Neutrophil (primary cell): ENCODE measurements at regions not wholly inside any gene's neighbourhood (a gene's known extent, or its start where the extent isn't known, plus 50 kb on each side); places are given as distances from the start of the nearest gene placed in this dataset.
A peak's percentile ranks its signal among the peaks of the same experiment; 100 is the strongest.

Source experiments
- H3K27ac ChIP-seq: fragments of 200-600 bp; sonication (generic); 2 replicates; pipeline ENCODE4 v1.5.1; 2016; ENCODE audit warnings: mild to moderate bottlenecking, moderate library complexity
- H3K27me3 ChIP-seq: fragments of 200-600 bp; sonication (generic); 2 replicates; pipeline ENCODE4 v1.6.0; 2016; ENCODE audit warnings: mild to moderate bottlenecking
- H3K36me3 ChIP-seq: fragments of 200-600 bp; sonication (generic); 2 replicates; pipeline ENCODE4 v1.5.1; 2017
- H3K4me1 ChIP-seq, 2 experiments: fragments of 200-600 bp in 1 of 2; sonication (generic) in 1 of 2; 1 replicate in 1 of 2; 2 replicates in 1 of 2; pipeline versions ENCODE4 v1.5.1 to v1.6.1; 2013 to 2016; ENCODE audit warnings: low read depth in 1 of 2, low read length in 1 of 2, mild to moderate bottlenecking in 1 of 2, moderate library complexity in 1 of 2; ENCODE audit not compliant: control insufficient read depth in 1 of 2, insufficient read depth in 1 of 2
- H3K4me3 ChIP-seq, 2 experiments: fragments of 200-600 bp in 1 of 2; sonication (generic) in 1 of 2; 1 replicate in 1 of 2; 2 replicates in 1 of 2; pipeline ENCODE4 v1.5.1; 2013 to 2016; ENCODE audit warnings: low read depth in 1 of 2, low read length in 1 of 2, mild to moderate bottlenecking in 1 of 2, moderate library complexity in 1 of 2
- H3K9me3 ChIP-seq: fragments of 200-600 bp; sonication (generic); 2 replicates; pipeline ENCODE4 v1.5.1; 2016
- TF ChIP-seq, protein P1 (sequence below): fragments of 200-600 bp; sonication (generic); IDR thresholded peaks from 2 replicates; pipeline ENCODE4 v1.5.1; 2016; ENCODE audit warnings: antibody characterized with exemption

DNA sequence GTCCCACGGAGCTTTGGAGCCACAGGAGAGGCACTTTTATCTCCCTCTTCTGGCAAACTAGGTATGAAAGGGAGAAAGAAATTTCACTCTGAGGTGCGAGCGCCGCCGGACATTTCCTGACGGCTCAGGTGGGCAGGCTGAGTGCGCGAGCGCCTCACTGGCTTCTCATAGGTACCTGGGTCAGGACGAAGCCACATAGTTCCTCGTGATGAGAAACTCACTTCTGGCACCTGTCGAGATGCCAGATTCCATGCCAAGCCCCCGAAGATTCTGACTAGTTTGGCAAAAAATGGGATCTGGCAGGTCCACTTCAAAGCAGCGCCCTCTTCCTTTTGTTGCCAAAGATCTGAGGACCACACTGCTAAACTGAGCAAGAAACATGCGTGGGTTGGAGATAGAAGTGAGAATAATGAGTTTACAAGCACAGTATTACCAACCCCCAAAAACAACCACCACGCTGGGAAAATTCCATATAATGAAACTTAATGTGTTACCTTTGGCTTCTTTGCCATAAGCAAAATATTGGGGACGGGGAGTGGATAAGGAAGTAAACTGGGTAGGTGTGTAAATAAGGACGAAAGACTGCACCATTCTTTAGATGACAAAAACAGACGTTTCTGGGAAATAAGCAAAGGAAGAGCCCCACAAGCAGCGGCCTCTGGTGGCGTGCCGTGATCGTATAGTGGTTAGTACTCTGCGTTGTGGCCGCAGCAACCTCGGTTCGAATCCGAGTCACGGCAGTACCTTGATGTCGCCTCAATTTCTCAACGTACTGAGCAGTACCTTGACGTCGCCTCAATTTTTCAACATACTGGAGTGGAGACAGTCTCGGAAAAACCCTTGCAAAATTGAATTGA lies 89.8 kb upstream of the PRSS16 start:
- H3K9me3 ChIP-seq = no peaks in the 10 kb centered on the region
- H3K27me3 ChIP-seq = peaks cover 6% of the 10 kb centered on the region
- TF ChIP-seq, protein P1, sequence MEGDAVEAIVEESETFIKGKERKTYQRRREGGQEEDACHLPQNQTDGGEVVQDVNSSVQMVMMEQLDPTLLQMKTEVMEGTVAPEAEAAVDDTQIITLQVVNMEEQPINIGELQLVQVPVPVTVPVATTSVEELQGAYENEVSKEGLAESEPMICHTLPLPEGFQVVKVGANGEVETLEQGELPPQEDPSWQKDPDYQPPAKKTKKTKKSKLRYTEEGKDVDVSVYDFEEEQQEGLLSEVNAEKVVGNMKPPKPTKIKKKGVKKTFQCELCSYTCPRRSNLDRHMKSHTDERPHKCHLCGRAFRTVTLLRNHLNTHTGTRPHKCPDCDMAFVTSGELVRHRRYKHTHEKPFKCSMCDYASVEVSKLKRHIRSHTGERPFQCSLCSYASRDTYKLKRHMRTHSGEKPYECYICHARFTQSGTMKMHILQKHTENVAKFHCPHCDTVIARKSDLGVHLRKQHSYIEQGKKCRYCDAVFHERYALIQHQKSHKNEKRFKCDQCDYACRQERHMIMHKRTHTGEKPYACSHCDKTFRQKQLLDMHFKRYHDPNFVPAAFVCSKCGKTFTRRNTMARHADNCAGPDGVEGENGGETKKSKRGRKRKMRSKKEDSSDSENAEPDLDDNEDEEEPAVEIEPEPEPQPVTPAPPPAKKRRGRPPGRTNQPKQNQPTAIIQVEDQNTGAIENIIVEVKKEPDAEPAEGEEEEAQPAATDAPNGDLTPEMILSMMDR = no peak
- H3K4me1 ChIP-seq = peaks cover 15 to 20% of the 10 kb centered on the region in 2 experiments
- H3K27ac ChIP-seq = no peak overlapping the region
- H3K36me3 ChIP-seq = no peaks in the 10 kb centered on the region
- peak overlapping the region in 1 of 2 experiments; percentile 10 for H3K4me3 ChIP-seq

DNA sequence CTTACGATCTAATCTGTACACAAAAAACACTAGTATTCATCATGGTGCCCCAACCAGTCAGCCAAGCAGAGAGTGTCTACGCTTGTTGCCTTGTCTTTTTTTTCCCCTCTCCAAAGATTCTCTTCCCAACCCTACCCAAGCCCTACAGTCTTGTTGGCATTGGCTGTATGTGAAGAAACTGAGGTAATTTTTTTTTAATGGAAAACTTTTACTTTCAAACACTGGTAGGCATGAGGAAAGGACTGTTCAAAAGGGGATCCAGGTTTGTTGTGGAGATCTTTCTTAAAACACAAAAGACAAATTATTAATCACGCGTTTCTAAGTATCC lies 89.2 kb upstream of the PRSS16 start:
- no peak overlapping the region for H3K27ac ChIP-seq
- peaks cover 15 to 20% of the 10 kb centered on the region in 2 experiments for H3K4me1 ChIP-seq
- no peaks in the 10 kb centered on the region for H3K9me3 ChIP-seq
- peaks cover 6% of the 10 kb centered on the region for H3K27me3 ChIP-seq
- peak overlapping the region in 1 of 2 experiments; percentile 10 for H3K4me3 ChIP-seq
- TF ChIP-seq, protein P1 = no peak
- no peaks in the 10 kb centered on the region for H3K36me3 ChIP-seq

DNA sequence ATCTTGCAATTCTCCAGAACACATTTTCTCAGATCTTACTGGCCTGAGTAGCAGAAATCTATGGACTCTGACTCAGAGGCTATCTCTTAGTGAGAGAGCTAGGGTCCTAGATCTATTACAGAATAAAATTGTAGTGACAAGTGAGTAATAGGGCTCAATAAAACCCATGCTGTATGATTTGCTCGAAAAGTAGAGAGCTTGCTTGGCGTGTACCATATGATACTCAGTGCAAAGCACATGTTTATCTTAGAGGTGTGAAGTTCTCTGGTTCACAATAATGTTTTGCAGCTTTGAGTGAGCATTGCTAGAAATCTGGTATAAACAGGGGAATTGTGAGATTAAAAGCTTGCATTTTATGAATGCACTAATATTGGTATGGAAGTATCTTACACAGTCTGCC lies 87.8 kb upstream of the PRSS16 start:
- Histone ChIP-seq H3K36me3 (no peaks in the 10 kb centered on the region), H3K9me3 (no peaks in the 10 kb centered on the region), H3K4me1 (peaks cover 15 to 20% of the 10 kb centered on the region in 2 experiments), H3K27me3 (peaks cover 6% of the 10 kb centered on the region), H3K27ac (no peak overlapping the region), H3K4me3 (no peak overlapping the region)
- TF ChIP-seq, protein P1 = no peak

DNA sequence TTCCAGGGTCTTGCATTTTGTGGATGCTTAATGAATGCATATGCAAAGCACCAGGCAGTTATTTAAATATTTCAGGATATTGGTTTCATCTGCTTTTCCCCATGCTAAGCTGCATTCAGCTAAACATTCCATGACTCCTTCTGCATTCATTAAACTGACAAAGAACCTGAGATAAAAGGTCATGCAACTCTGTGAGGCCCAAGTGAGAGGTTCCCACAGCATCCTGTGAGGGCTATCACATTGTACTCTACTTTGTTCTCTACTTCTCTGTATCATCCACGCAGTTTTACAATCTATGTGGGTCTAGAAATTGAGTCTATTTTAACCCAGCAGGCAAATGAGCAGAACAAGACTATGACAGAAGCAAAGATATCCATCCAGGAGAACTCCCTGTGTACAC lies 86.4 kb upstream of the PRSS16 start:
- TF ChIP-seq, protein P1 = no peak
- peaks cover 15 to 20% of the 10 kb centered on the region in 2 experiments for H3K4me1 ChIP-seq
- no peaks in the 10 kb centered on the region for H3K36me3 ChIP-seq
- no peak overlapping the region for H3K27ac ChIP-seq
- no peak overlapping the region for H3K4me3 ChIP-seq
- H3K9me3 ChIP-seq = no peaks in the 10 kb centered on the region
- peaks cover 6% of the 10 kb centered on the region for H3K27me3 ChIP-seq

DNA sequence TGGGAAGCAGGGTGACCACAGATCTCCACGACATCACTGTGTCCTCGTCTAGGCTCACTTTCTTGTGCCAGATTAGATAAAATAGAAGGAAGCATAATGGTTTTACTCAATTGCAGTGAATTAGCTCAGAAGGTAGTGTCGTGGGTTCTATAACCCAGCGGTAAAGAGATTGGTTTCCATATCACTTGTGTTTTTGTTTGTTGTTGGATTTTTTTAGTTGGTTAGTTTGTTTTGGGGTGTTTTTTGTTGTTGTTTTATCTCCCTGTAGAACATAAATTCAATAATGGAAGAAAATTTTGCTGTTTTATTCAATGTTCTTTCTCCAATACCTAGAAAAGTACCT lies 85.9 kb upstream of the PRSS16 start:
- no peak overlapping the region for H3K4me3 ChIP-seq
- H3K9me3 ChIP-seq = no peaks in the 10 kb centered on the region
- peaks cover 6% of the 10 kb centered on the region for H3K27me3 ChIP-seq
- no peak overlapping the region for H3K27ac ChIP-seq
- H3K36me3 ChIP-seq = no peaks in the 10 kb centered on the region
- peaks cover 15 to 20% of the 10 kb centered on the region in 2 experiments for H3K4me1 ChIP-seq
- TF ChIP-seq, protein P1 = no peak
